HG02943 (cell line): ENCODE measurements at regions not wholly inside any gene's neighbourhood (a gene's known extent, or its start where the extent isn't known, plus 50 kb on each side); places are given as distances from the start of the nearest gene placed in this dataset.
A peak's percentile ranks its signal among the peaks of the same experiment; 100 is the strongest.

Source experiments
- ATAC-seq: cut with Tn5 transposase; IDR thresholded peaks from one replicate; pipeline ENCODE4 v1.9.1; 2021; ENCODE audit warnings: mild to moderate bottlenecking, low read depth, moderate library complexity; ENCODE audit not compliant: unreplicated experiment

- no peak for ATAC-seq
Measured at GRCh38 chr6:144335311-144335861, 50.3 kb downstream of the UTRN start.

- ATAC-seq: peak; percentile 71
Measured at GRCh38 chr6:144335914-144336313, 50.8 kb downstream of the UTRN start.

- ATAC-seq: no peak
Measured at GRCh38 chr6:144336900-144337299, 51.8 kb downstream of the UTRN start.

GRCh38 chr6:144338474-144338873, 53.3 kb downstream of the UTRN start:
- ATAC-seq: no peak

- ATAC-seq: no peak
Measured at GRCh38 chr6:144338951-144339700, 54.0 kb downstream of the UTRN start.

- ATAC-seq: no peak
Measured at GRCh38 chr6:144339859-144340452, 54.8 kb downstream of the UTRN start.

GRCh38 chr6:144340541-144341371, 55.6 kb downstream of the UTRN start:
- no peak for ATAC-seq

GRCh38 chr6:144341831-144342527, 56.8 kb downstream of the UTRN start:
- no peak for ATAC-seq

- peak; percentile 58 for ATAC-seq
Measured at GRCh38 chr6:144343701-144344428, 58.7 kb downstream of the UTRN start.

- no peak for ATAC-seq
Measured at GRCh38 chr6:144344646-144345045, 59.5 kb downstream of the UTRN start.

GRCh38 chr6:144345451-144345850, 60.3 kb downstream of the UTRN start:
- ATAC-seq: no peak

GRCh38 chr6:144346719-144347447, 61.7 kb downstream of the UTRN start:
- no peak for ATAC-seq

- no peak for ATAC-seq
Measured at GRCh38 chr6:144347448-144347759, 62.3 kb downstream of the UTRN start.

- no peak for ATAC-seq
Measured at GRCh38 chr6:144347933-144348332, 62.8 kb downstream of the UTRN start.

- peak; percentile 38 for ATAC-seq
Measured at GRCh38 chr6:144349690-144350527, 64.8 kb downstream of the UTRN start.

- peak; percentile 6 for ATAC-seq
Measured at GRCh38 chr6:144350528-144350880, 65.4 kb downstream of the UTRN start.

GRCh38 chr6:144351379-144352127, 66.4 kb downstream of the UTRN start:
- ATAC-seq: no peak

- no peak for ATAC-seq
Measured at GRCh38 chr6:144352331-144352730, 67.2 kb downstream of the UTRN start.
